C4-2B (cell line): ENCODE measurements at regions not wholly inside any gene's neighbourhood (a gene's known extent, or its start where the extent isn't known, plus 50 kb on each side); places are given as distances from the start of the nearest gene placed in this dataset.

Experiments used
- ZFX ChIP-seq: fragments of 450-650 bp; IDR thresholded peaks from 2 replicates; pipeline ENCODE4 v1.6.1; 2017
- TF ChIP-seq, protein P1 (sequence below): fragments of 450-650 bp; conservative IDR thresholded peaks from 2 replicates; pipeline ENCODE4 v1.5.1; 2017; ENCODE audit warnings: mild to moderate bottlenecking

DNA sequence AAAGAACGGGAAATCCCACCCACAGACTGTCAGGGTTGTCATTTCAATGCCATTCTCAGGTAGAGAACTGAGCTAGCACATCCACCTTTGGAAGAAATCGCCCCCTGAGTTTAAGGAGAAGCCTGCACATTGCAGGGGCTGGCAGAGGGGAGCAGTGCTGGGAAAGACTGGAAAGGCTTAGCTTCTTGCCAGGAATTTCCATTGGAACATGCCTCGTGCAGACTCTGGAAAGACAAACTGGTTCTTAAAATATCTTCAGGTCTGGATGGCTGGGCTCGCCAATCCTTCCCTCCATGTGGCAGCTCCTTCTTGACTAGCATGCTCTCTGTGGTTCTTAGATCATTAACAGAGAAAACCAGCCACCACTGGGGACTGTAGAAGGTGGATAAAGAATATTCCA, 414.1 kb downstream of the TSHZ3 start:
- TF ChIP-seq, protein P1, sequence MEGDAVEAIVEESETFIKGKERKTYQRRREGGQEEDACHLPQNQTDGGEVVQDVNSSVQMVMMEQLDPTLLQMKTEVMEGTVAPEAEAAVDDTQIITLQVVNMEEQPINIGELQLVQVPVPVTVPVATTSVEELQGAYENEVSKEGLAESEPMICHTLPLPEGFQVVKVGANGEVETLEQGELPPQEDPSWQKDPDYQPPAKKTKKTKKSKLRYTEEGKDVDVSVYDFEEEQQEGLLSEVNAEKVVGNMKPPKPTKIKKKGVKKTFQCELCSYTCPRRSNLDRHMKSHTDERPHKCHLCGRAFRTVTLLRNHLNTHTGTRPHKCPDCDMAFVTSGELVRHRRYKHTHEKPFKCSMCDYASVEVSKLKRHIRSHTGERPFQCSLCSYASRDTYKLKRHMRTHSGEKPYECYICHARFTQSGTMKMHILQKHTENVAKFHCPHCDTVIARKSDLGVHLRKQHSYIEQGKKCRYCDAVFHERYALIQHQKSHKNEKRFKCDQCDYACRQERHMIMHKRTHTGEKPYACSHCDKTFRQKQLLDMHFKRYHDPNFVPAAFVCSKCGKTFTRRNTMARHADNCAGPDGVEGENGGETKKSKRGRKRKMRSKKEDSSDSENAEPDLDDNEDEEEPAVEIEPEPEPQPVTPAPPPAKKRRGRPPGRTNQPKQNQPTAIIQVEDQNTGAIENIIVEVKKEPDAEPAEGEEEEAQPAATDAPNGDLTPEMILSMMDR, result no peak
- no peak for TF ChIP-seq ZFX
